Ishikawa (cell line): ENCODE measurements at regions not wholly inside any gene's neighbourhood (a gene's known extent, or its start where the extent isn't known, plus 50 kb on each side); places are given as distances from the start of the nearest gene placed in this dataset.

Experiments
- CEBPB ChIP-seq: IDR thresholded peaks from 2 replicates; pipeline ENCODE4 v1.6.1; 2012
- CREB1 ChIP-seq: IDR thresholded peaks from 2 replicates; pipeline ENCODE4 v1.6.1; 2012; ENCODE audit warnings: low read depth
- EGR1 ChIP-seq: IDR thresholded peaks from 2 replicates; pipeline ENCODE4 v1.6.1; 2012
- EP300 ChIP-seq: IDR thresholded peaks from 2 replicates; pipeline ENCODE4 v1.6.1; 2012; ENCODE audit warnings: borderline replicate concordance
- FOXM1 ChIP-seq: IDR thresholded peaks from 2 replicates; pipeline ENCODE4 v1.6.1; 2012; ENCODE audit warnings: low read depth, borderline replicate concordance
- MAX ChIP-seq: IDR thresholded peaks from 2 replicates; pipeline ENCODE4 v1.6.1; 2012
- NFIC ChIP-seq: IDR thresholded peaks from 2 replicates; pipeline ENCODE4 v1.6.1; 2012
- RAD21 ChIP-seq: IDR thresholded peaks from 2 replicates; pipeline ENCODE4 v1.6.1; 2012; ENCODE audit warnings: low read depth
- REST ChIP-seq: IDR thresholded peaks from 2 replicates; pipeline ENCODE4 v1.6.1; 2012; ENCODE audit warnings: low read depth, mild to moderate bottlenecking
- TAF1 ChIP-seq: IDR thresholded peaks from 2 replicates; pipeline ENCODE4 v1.6.1; 2012; ENCODE audit warnings: low read depth, mild to moderate bottlenecking
- TCF12 ChIP-seq: IDR thresholded peaks from 2 replicates; pipeline ENCODE4 v1.6.1; 2012; ENCODE audit warnings: low read depth
- TEAD4 ChIP-seq: IDR thresholded peaks from 2 replicates; pipeline ENCODE4 v1.6.1; 2012
- USF1 ChIP-seq: IDR thresholded peaks from 2 replicates; pipeline ENCODE4 v1.6.1; 2012
- YY1 ChIP-seq: IDR thresholded peaks from 2 replicates; pipeline ENCODE4 v1.6.1; 2012; ENCODE audit warnings: low read depth
- ZBTB7A ChIP-seq: IDR thresholded peaks from 2 replicates; pipeline ENCODE4 v1.6.1; 2012; ENCODE audit warnings: low read depth

- TF ChIP-seq NFIC (no peak), YY1 (no peak), USF1 (no peak), TEAD4 (no peak), CREB1 (no peak), TAF1 (no peak), CEBPB (no peak), EP300 (no peak), FOXM1 (no peak), EGR1 (no peak), REST (no peak), ZBTB7A (no peak), TCF12 (no peak)
Measured at GRCh38 chr11:15730263-15730994, 615.7 kb downstream of the INSC start.

- TF ChIP-seq TAF1 (no peak), REST (no peak), YY1 (no peak), MAX (no peak), NFIC (no peak), TCF12 (no peak), FOXM1 (no peak), EGR1 (no peak), TEAD4 (no peak), EP300 (no peak), CEBPB (no peak), USF1 (no peak), CREB1 (no peak), ZBTB7A (no peak), RAD21 (no peak)
Measured at GRCh38 chr11:15730995-15731385, 616.3 kb downstream of the INSC start.

GRCh38 chr11:15735706-15736105 is 620.6 kb downstream of the SOX6 start:
- TF ChIP-seq TAF1 (no peak), TCF12 (no peak), MAX (no peak), RAD21 (no peak), NFIC (no peak), REST (no peak), TEAD4 (no peak), EP300 (no peak), FOXM1 (no peak), CREB1 (no peak), ZBTB7A (no peak), YY1 (no peak), USF1 (no peak), CEBPB (no peak), EGR1 (no peak)

- TF ChIP-seq CEBPB (no peak), ZBTB7A (no peak), FOXM1 (no peak), MAX (no peak), RAD21 (no peak), TEAD4 (no peak), USF1 (no peak), TCF12 (no peak), EGR1 (no peak), NFIC (no peak), TAF1 (no peak), CREB1 (no peak), YY1 (no peak), EP300 (no peak), REST (no peak)
Measured at GRCh38 chr11:15737320-15737719, 619.0 kb downstream of the SOX6 start.
